NCI-H1092 (cell line): ENCODE measurements at regions not wholly inside any gene's neighbourhood (a gene's known extent, or its start where the extent isn't known, plus 50 kb on each side); places are given as distances from the start of the nearest gene placed in this dataset.
A peak's percentile ranks its signal among the peaks of the same experiment; 100 is the strongest.
"Not testable (repeated sequence)": the region's sequence is repeated elsewhere in the genome, so short reads cannot be mapped to it uniquely, and the experiment has no call there.

Experiments
- DNase-seq: peaks from one replicate; lab custom pipeline; 2025; lab: John Stamatoyannopoulos, UW

DNA sequence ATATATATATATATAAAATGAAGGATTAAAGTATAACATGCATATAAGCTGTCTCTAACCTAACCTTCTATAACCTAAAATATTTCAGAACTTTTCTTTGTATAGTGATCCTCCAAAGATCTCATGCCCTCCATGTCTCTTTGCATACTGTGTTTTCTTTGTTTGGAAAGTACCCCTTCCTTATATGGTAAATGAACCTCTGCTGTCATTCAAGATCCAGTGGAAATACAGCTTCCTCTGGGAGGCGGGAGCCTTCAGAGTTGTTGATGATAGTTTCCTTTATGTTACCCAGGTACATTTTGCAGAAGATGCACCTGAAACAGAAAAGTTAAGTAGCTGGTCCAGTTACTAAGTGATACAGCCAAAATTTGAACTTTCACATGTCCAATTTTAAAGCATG, 233.3 kb upstream of the FOXP2 start:
- DNase-seq: no peak

DNA sequence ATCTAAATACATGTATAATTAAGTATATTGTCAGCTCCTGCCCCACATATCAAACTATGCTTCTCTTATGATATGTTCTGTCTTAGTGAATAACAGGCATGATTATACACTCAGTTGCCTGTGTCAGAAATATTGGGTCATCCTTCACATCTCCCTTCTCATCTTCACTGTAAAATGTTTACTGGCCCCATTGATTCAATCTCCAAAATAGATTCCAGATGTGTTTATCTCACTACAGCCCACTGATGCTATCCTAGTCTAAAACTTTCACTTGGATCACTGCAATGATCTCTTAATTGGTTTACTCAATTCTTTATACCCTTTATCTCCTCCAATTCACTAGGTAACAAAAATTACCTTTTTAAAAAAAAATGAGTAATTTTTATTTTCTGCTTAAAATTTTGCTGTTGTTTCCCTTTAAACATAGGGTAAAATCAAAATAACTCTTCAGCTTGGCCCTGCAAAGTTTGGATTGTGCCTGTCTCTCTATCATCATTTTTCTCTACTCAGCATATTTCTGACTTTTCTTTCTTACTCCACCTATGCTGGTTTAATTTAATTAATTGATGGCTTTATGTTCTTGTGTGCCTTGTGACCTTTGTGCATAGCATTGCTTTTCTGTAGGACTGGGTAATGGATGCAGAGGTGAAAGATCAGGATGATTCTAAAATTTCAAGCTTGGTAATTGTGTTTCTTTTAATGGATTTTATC, 233.9 kb upstream of the FOXP2 start:
- DNase-seq: no peak

DNA sequence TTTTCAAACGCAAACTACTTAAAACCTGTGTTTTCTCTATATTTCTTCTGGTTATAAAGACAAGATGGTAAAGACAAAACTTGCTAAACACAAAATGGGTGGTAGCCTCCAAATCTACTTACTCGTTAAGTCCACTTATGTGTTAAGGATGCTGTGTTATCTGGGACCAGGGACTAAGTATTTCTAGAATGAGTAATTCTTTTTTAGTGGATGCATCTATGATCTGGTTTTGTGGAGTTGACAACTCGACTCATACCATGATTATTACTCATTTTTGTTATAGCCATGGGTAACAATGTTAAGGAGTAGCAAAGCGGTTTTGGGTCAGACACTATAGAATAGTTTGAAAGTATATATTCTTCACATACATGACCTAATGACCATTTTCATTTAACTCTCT, 239.5 kb upstream of the FOXP2 start:
- DNase-seq: no peak

DNA sequence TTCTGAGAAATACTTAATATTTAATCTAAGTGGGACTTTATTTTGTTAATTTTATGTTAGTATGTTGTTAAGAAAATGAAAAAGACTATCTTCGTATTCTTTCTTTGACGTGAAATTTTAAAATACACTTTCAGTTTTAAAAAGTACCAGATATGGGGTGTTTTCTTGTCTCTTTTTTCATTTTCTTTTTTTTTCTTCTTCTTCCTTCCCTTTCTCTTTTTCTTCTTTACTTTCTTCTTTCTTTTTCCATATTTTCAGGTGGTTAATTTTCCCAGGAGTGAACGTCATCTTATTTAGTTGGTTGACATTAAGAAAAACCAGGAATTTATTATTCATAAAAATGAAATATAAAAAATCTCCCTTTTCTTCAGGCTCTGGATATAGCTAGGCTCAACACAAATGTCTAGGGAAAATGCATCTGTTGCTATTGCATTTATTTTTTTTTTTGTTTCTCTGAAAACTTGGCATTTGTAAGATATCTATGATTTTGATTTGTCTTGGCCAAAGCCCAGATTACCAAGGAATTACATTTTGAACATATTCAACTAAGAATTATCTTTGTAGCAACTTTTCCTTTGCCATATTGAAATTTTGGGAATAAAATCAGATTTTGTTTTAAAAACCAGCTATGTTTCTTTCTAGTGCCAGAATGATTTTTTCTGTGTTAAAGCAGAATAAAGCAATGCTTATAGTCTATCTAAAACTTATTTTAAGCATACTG, 241.3 kb upstream of the FOXP2 start:
- no peak for DNase-seq

DNA sequence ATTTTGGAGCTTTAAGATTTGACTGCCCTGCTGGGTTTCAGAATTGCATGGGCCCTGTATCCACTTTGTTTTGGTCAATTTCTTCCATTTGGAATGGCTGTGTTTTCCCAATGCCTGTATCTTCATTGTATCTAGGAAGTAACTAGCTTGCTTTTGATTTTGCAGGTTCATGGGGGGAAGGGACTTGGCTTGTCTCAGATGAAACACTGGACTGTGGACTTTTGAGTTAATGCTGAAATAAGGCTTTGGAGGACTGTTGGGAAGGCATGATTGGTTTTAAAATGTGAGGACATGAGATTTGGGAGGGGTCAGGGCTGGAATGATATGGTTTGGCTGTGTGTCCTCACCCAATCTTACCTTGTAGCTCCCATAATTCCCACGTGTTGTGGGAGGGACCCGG, 245.2 kb upstream of the FOXP2 start:
- not testable (repeated sequence) for DNase-seq

DNA sequence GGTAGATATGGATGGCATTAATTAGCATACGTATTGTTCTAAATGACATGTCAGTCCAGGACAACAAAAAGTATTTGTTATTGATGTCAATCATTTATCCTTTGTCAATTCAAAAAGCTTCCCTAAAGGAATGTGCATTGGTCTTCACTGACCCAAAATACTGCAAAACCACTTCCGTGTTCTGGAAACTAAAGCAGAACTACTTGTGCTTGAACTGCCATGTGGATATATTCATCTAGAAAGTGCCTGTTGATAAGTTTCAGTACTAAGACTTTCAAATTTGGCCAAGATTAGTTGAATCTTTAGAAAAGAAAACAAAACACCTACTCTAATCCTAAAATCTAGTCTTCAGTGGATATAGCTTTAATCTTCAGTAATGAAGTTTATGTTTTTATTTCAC, 242.1 kb upstream of the PPP1R3A start:
- no peak for DNase-seq

DNA sequence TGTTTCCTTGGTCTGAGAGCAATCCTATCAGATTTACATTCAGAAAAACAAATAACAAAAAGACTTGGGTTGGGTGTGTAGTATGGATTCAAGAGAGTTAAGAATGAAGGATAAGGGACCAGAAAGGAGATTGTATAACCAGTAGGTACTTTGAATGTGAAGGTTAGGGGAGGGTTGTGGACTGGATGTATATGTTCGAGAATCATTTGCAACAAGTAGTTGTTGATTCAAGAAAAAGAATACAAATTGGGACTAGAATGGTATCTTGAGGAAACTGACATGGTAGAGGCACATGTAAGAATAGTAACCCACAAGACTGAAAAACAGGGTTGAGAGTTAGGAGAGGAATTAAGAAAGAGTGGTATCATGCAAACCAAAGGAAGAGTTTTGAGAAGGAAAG, 240.0 kb upstream of the PPP1R3A start:
- no peak for DNase-seq

DNA sequence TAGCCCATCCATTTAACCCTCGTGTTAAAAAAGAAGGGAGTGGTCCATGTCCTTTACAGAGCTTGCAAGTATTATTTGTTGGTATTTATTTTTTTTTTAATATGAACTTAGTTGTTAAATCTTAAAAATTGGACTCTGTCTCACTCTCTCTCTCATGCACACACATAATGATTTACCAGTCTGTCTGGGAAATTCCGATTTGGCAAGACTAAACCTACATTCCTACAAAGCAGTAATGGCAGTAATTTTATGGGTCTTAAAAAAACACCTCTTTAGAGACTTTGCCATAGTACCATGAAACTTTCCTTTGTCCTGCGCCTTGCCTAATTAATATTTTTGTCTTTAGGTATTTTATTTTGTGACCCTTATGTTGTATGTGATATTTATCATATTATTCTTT, 239.5 kb upstream of the PPP1R3A start:
- DNase-seq: no peak

DNA sequence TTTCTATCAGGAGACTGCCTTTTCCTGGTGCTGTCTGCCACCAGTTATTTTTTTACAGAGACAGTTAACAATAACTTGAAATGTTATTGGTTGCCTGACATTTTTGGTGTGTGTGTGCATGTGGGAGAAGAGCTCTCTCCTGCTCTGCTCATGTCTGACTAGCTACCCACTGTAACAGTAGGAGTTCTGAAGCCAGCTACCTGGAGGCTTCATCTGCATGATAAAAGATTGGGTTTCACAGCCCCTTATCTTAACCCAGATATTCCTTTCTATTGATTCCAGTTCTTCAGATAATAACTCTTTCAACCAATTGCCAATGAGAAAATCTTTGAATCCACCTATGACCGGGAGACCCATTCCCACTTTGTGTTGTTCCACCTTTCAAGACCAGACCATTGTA, 237.4 kb upstream of the PPP1R3A start:
- DNase-seq: no peak

DNA sequence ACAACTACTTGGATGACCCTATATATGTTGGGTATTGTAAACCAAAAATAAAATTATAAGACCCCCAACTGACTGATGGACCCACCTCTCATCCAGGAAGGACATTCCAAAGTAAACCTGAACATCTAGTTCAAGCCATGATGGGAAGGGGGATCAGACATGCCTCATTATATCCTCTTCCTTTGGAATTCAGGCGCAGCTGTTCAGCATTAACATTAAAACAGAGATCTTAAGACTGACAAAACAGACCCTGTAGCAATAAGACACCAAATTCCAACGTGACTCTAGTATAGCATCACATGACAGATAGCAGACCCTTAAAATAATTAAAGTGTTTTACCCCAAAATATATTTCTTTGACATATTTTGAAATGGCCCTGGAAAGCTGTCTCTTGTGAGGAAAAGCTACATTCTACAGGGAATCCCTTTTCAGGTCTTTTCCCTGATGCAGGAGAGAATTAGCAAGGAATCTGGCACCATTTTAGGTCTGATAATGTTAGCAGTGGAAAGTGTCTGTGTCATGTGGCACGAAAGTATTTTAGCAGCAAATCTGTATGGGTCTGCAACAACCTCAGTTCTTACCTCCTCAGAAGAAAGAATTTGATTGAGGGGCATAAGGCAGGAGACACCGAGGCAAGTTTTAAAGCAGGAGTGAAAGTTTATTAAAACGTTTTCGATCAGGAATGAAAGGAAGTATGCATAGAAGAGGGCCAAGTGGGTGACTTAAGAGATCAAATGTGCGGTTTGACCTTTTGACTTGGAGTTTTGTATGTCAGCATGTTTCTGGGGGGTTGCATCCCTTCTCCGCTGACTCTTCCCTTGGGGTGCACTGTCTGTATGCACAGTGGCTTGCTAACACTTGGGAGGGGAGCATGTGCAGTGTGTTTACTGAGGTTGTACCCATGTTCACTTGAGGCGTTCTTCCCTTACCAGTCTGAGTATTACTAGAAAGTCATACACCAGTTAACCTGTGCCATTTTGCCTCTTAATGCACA, 236.6 kb upstream of the PPP1R3A start:
- no peak for DNase-seq

DNA sequence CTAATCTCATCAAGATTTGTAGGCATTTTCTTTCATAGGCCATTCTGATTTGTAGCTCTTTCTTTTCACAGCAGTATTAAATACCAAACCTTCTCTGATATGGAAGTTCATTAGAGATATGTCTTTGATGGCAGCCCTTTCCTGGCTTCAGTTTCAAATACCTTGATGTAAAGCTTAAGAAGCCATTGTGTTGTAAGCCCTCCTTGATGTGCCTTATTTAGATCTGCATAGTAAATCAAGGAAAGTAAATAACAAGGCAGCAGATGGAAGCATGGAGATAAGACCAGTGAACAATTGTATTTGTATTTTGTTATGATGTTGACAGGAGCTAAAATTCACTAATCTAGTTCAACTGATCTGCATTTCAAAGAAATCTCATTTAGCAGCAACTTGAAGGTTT, 234.9 kb upstream of the PPP1R3A start:
- DNase-seq: no peak

DNA sequence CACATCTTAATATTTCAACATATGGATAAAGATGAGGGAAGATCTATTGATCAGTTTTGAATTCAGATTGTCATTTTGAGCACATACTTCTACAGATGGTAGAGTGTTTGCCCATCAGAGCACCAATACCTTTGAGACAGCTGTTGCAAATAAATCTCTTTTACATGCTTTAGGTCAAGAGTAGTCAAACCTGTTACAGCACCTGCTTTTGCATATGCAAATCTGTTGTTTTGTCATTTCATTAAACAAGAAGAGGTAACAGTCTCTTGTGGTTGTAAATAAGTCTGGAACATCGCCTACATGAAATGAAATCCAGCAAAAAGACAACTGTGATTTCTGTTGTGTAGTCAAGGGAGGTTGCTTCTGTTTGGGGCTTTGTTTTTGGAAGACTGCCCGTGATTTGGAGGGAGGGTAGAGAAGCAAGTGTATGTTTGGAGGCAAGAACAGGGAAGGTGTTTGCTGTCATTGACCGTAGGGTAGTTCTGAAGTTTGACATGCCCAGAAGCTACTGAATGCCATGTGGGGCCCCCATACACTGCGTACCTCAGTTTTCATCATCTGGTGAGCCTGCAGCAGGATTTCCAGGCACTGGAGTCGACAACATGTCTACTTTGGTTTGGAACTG, 233.6 kb upstream of the PPP1R3A start:
- DNase-seq: no peak

DNA sequence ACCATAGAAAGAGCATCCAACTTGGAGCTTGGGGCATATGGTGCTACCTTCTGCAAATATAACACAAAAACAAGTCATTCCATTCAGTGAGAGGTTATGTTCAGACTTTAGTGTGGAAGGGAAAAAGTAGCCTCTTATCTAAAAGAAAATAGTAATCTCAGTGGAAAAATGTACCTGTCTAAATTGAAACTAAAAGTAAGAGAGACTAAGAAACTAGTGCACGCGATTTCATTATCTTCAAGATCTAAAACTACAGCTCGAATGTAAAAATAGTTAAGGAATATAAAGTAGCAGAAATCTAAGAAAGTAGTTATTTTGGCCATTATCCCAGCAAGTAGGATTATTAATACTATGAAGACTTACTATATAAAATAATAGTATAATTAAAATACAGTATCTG, 233.0 kb upstream of the PPP1R3A start:
- no peak for DNase-seq

DNA sequence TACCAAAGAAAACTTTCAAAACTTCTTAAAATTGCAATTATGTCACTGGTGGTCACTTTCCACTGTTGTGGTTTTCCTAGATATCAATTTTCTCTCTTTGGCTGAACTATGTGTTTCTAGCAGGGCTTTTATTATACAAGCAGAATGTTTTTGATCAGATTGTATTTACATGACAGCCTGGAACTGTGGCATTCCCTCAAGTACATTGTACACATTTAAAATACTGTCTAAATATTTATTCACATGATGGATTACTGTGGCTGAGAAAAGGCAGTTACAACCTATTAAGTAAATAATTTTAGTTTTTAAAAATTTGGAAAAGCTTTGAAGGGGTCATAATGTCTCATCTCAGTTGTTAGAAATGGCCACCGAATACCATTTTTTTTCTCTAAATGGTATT, 231.9 kb upstream of the PPP1R3A start:
- DNase-seq: peak; percentile 3

DNA sequence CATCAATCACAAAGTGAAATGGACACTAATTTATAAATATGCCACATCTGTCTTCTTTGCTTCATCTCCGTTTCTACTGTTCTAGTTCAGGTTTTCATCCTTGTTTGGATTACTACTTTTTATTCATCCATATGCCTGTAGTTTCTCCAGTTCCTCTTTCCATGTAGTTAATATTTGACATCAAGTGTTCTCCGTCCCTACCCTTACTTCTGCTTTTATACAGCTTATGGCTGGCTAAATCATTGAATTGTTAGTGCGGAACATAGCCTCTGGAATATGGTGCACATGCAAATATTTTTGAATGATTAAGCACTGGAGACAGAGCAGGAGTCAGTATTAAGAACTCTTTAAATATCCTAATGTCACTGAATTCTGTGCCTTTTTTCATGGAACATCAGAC, 230.0 kb upstream of the PPP1R3A start:
- DNase-seq: no peak

DNA sequence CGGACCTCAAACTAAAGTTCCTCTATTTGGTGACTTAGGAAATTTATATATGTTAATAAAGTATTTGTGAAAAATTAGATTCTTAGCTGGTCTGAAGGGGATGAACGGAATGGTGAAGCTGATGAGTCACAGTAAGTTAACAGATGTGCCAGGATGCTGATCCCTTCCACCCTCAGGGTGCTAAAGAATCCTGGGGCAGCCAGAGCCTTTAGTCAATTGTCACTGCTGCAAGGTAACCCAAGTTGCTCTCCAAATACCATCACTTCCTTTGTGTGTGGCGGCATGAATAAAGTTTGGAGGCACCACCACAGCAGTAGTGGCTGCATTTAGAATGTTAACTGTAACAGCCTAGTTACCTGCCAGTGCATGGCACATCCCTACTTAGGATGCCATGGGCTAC, 222.6 kb upstream of the PPP1R3A start:
- DNase-seq: no peak

DNA sequence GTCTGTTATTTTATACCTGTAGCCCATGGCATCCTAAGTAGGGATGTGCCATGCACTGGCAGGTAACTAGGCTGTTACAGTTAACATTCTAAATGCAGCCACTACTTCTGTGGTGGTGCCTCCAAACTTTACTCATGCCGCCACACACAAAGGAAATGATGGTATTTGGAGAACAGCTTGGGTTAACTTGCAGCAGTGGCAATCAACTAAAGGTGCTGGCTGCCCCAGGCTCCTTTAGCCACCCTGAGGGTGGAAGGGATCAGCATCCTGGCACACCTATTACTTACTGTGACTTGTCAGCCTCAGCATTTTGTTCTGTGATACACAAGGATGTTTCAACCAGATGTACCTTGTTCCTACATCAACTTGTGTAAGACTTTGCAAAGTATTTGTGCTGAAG, 221.8 kb upstream of the PPP1R3A start:
- DNase-seq: no peak

DNA sequence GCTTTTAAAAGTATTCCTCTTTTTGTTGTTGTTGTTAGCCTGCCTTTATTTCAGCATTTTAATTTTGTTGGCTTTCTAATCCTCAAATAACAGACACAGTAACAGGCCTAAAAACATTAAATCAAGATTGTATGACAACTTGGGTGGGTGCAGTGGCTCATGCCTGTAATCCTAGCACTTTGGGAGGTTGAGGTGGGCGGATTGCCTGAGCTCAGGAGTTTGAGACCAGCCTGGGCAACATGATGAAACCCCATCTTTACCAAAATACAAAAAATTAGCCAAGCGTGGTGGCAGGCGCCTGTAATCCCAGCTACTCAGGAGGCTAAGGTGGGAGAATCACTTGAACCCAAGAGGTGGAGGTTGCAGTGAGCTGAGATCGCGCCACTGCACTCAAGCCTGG, 220.9 kb upstream of the PPP1R3A start:
- not testable (repeated sequence) for DNase-seq

DNA sequence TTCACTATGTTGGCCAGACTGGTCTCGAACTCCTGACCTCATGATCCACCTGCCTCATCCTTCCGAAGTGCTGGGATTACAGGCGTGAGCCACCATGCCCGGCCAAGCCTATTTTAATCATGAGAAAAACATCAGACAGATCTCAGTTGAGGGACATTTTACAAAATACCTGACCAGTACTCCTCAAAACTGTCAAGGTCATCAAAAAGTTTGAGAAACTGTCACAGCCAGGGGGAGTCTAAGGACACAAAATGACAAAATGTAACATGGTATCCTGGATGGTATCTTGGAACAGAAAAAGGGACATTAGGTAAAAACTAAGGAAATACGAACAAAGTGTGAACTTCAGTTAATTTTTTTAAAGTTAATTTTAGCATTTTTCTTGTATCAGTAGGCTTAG, 219.8 kb upstream of the PPP1R3A start:
- no peak for DNase-seq

DNA sequence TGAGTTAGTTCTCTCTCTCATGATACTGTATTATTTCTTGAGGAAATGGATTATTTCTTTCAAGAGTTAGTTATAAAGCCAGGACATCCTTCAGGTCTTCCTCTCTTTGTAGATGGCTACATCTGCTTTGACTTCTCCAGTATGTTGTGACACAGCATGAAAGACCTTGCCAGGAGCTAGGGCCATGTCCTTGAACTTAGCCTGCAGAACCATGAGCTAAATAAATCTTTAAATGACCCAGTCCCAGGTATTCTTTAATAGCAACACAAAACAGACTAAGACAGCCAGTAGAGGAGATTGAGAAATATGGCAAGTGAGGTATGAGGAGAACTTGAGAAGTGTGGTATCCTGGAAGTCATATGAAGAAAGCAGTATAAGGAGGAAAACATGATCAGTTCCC, 214.9 kb upstream of the PPP1R3A start:
- DNase-seq: no peak

DNA sequence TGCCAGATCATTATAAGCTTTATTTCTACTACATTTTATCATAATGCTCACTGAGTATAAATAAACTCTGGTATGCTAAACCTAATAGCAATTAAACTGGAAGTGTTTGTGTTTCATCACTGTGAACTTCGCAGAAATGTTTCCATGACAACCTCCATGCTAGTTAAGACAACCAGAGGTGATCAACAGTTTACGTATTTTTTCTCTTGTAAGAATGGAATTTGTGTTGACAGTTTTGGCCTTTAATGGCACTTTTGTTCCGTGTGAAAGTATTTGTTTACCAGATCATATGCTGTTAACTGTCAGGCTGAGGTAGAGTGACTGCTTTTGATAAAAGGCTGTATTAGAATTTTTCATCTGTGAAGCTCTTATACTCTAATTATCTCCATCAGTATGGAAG, 212.1 kb upstream of the PPP1R3A start:
- no peak for DNase-seq

DNA sequence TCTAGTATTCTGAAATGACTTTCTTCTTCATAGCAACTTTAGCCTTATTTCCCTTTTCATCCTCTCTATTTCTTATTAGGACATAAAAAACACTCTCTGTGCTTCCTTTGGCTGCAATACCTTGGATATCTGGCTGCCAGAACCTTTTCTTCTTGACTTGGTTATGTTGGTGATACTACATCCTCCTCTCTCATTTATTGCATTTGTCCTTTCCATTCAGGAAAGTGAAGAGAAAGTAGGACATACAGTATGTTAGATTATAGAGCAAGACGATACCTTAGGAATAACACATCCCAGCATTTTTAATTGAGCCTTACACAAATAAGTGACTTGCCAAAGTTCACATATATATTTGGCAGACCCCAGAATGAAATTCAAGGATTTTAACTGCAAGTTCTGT, 210.1 kb upstream of the PPP1R3A start:
- DNase-seq: no peak
